GM12891 (cell line): ENCODE measurements at regions not wholly inside any gene's neighbourhood (a gene's known extent, or its start where the extent isn't known, plus 50 kb on each side); places are given as distances from the start of the nearest gene placed in this dataset.
"Not testable (repeated sequence)": the region's sequence is repeated elsewhere in the genome, so short reads cannot be mapped to it uniquely, and the experiment has no call there.

Experiments used
- POLR2A ChIP-seq: IDR thresholded peaks from 2 replicates; pipeline ENCODE4 v1.6.1; 2011; ENCODE audit warnings: low read depth, low read length, control low read depth
- POLR2AphosphoS5 ChIP-seq: IDR thresholded peaks from 2 replicates; pipeline ENCODE4 v1.6.1; 2011; ENCODE audit warnings: low read depth, low read length, control low read depth
- POU2F2 ChIP-seq: IDR thresholded peaks from 2 replicates; pipeline ENCODE4 v1.6.1; 2011; ENCODE audit warnings: low read depth, mild to moderate bottlenecking, control low read depth, low read length, moderate library complexity
- TAF1 ChIP-seq: IDR thresholded peaks from 2 replicates; pipeline ENCODE4 v1.6.1; 2011; ENCODE audit warnings: low read depth, low read length, control low read depth

DNA sequence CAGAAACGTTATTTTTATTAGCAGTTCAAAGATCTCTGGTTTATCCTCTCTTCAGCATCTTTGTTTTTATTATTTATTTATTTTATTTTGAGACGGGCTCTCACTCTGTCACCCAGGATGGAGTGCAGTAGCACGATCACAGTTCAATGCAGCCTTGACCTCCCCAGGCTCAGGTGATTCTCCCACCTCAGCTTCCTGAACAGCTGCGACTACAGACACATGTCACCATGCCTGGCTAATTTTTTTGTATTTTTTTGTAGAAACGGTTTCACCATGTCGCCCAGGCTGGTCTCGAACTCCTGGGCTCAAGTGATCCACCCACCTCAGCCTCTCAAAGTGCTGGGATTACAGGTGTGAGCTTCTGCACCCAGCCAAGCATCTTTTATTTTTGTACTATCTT is 147.7 kb downstream of the CDRT15L2 start:
- not testable (repeated sequence) for TF ChIP-seq TAF1, POLR2AphosphoS5, POLR2A, POU2F2
